SK-N-SH (cell line): ENCODE measurements at regions not wholly inside any gene's neighbourhood (a gene's known extent, or its start where the extent isn't known, plus 50 kb on each side); places are given as distances from the start of the nearest gene placed in this dataset.

ENCODE experiments used
- FOXM1 ChIP-seq: IDR thresholded peaks from 2 replicates; pipeline ENCODE4 v1.4.0; 2012; ENCODE audit warnings: low read depth, mild to moderate bottlenecking
- YY1 ChIP-seq: IDR thresholded peaks from 2 replicates; pipeline ENCODE4 v1.4.0; 2012; ENCODE audit warnings: low read depth, mild to moderate bottlenecking

DNA sequence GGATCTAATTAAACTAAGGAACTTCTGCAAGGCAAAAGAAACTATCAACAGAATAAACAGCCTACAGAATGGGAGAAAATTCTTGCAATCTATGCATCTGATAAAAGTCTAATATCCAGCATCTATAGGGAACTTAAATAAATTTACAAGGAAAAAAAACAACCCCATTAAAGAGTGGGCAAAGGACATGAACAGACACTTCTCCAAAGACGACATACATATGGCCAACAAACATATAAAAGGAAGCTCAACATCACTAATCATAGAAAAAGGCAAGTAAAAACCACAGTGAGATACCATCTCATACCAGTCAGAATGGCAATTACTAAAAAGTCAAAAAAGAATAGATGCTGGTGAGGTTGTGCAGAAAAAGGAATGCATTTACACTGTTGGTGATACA, 134.8 kb upstream of the PAQR3 start:
- TF ChIP-seq FOXM1 (no peak), YY1 (no peak)
